Right lobe of liver (tissue), 6 donors: ENCODE measurements at regions not wholly inside any gene's neighbourhood (a gene's known extent, or its start where the extent isn't known, plus 50 kb on each side); places are given as distances from the start of the nearest gene placed in this dataset.

ENCODE experiments used
- ATAC-seq, 4 donors: fragments of 200-7000 bp; cut with Tn5 transposase; one replicate each; pipeline ENCODE4 v1.9.1; 2020; ENCODE audit warnings: mild to moderate bottlenecking in 4 of 4, moderate library complexity in 4 of 4
- DNase-seq, 3 donors: peaks; one replicate each; pipeline ENCODE4 v3.0.0-alpha.2; 2020
- H3K27ac ChIP-seq, 3 donors: fragments of 200-600 bp; one replicate each; pipeline ENCODE4 v1.8.0; 2022
- H3K27me3 ChIP-seq, 2 donors: fragments of 200-600 bp; one replicate each; pipeline ENCODE4 v1.8.0; 2022
- H3K36me3 ChIP-seq, 4 donors: fragments of 200-600 bp; sonication (generic) in 1 of 4; one replicate each; pipeline versions ENCODE4 v1.5.1 to v1.8.0; 2017 to 2022; ENCODE audit warnings: control low read depth in 1 of 4
- H3K4me1 ChIP-seq, 4 donors: fragments of 200-600 bp; sonication (generic) in 1 of 4; one replicate each; pipeline versions ENCODE4 v1.5.1 to v1.8.0; 2017 to 2022; ENCODE audit warnings: control low read depth in 1 of 4
- H3K4me3 ChIP-seq, 3 donors: fragments of 200-600 bp; one replicate each; pipeline ENCODE4 v1.8.0; 2022
- H3K9me3 ChIP-seq, 4 donors: fragments of 200-600 bp; sonication (generic) in 1 of 4; one replicate each; pipeline versions ENCODE4 v1.5.1 to v1.8.0; 2017 to 2022; ENCODE audit warnings: control low read depth in 1 of 4
- POLR2A ChIP-seq: fragments of 450-650 bp; IDR thresholded peaks from one replicate; pipeline ENCODE4 v1.6.1; 2017; ENCODE audit warnings: antibody characterized with exemption, mild to moderate bottlenecking
- WGBS: methylation state at CpG from one replicate; pipeline ENCODE4 v1.1.6; 2018; ENCODE audit warnings: low coverage, low lambda C conversion rate; ENCODE audit not compliant: insufficient coverage; ENCODE audit errors: missing lambda C conversion rate; 5-methylcytosine and 5-hydroxymethylcytosine counted together
- intact Hi-C, 2 donors: fragments of 100-400 bp; cut with DNase I; formaldehyde crosslinking; loops; one replicate each; pipeline versions ENCODE4 v1.11.2 to v1.14.1; 2022
- TF ChIP-seq, protein P1 (sequence below), 4 donors: fragments of 200-600 bp in 3 of 4; fragments of 450-650 bp in 1 of 4; IDR thresholded peaks; one replicate each; pipeline versions ENCODE4 v1.5.1 to v1.8.0; 2016 to 2022; ENCODE audit warnings: antibody characterized with exemption in 4 of 4, mild to moderate bottlenecking in 2 of 4
- donor health status: DM: no; HTN: yes; CAD: no.
- donor health status: DM: no; HTN: no; CAD: no.
- donor health status: DM: no; HTN: no; CAD: no.
- donor health status: DM: no; HTN: yes; CAD: no.
- donor health status: DM: no; HTN: yes; CAD: no.

DNA sequence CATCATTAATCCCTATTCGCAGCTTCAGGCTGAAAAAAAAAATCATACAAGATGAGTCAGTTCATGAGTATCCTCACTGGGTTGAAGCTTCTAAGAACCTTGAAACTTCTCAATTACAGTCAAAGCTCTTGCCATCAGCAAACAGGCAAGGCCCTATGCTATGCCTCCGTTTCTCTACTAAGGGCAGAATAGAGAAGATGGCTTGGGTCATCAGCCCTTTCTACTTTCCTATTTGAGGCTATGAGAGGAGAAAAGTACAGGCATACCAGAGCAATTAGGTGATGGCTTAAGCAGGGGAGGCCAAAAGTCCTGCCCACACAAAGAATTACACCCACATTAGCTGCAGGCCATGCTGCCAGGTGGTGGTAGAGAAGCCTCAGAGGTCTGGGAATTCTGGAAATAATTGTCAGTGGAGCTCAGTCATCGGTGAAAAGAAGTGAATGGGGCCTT, 89.0 kb downstream of the MRPL46 start:
- Histone ChIP-seq H3K27ac (no peak overlapping the region), H3K27me3 (no peaks in the 10 kb centered on the region), H3K4me3 (no peak overlapping the region), H3K36me3 (no peaks in the 10 kb centered on the region), H3K9me3 (no peaks in the 10 kb centered on the region), H3K4me1 (no peaks in the 10 kb centered on the region)
- ATAC-seq = no peak
- no peak for DNase-seq
- 48% methylated on average over 3 of the region's 3 CpGs for WGBS
- no peak for TF ChIP-seq POLR2A
- TF ChIP-seq, protein P1, sequence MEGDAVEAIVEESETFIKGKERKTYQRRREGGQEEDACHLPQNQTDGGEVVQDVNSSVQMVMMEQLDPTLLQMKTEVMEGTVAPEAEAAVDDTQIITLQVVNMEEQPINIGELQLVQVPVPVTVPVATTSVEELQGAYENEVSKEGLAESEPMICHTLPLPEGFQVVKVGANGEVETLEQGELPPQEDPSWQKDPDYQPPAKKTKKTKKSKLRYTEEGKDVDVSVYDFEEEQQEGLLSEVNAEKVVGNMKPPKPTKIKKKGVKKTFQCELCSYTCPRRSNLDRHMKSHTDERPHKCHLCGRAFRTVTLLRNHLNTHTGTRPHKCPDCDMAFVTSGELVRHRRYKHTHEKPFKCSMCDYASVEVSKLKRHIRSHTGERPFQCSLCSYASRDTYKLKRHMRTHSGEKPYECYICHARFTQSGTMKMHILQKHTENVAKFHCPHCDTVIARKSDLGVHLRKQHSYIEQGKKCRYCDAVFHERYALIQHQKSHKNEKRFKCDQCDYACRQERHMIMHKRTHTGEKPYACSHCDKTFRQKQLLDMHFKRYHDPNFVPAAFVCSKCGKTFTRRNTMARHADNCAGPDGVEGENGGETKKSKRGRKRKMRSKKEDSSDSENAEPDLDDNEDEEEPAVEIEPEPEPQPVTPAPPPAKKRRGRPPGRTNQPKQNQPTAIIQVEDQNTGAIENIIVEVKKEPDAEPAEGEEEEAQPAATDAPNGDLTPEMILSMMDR (IDR thresholded peaks at IDR 0.05) = no peak
- intact Hi-C loops = no loop called here

DNA sequence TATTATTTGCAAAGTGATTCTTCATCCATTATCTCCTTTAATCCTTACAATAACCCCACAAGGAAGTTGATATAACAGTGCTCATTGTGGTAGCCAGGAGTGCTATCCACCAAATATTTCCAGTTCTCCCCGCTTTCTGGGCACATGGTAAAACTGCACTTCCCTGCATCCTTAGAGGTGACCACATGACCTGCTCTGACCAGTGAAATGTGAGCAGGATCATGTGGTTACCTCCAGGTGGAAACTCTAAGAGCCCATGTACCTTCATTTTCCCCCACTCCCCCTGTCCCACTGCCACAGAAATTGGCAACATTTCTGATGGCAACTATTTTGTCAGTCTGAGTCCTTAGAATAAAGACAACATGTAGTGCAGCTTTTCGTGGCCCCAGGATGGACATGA, 89.7 kb downstream of the MRPL46 start:
- H3K9me3 ChIP-seq = no peaks in the 10 kb centered on the region
- no peak overlapping the region for H3K27ac ChIP-seq
- DNase-seq = no peak
- no peak for TF ChIP-seq POLR2A
- TF ChIP-seq, protein P1 (IDR thresholded peaks at IDR 0.05) = no peak
- intact Hi-C loops = no loop called here
- H3K4me3 ChIP-seq = no peak overlapping the region
- H3K4me1 ChIP-seq = no peaks in the 10 kb centered on the region
- no peaks in the 10 kb centered on the region for H3K27me3 ChIP-seq
- H3K36me3 ChIP-seq = no peaks in the 10 kb centered on the region
- WGBS = 73% methylated on average over 2 of the region's 2 CpGs
- no peak for ATAC-seq

DNA sequence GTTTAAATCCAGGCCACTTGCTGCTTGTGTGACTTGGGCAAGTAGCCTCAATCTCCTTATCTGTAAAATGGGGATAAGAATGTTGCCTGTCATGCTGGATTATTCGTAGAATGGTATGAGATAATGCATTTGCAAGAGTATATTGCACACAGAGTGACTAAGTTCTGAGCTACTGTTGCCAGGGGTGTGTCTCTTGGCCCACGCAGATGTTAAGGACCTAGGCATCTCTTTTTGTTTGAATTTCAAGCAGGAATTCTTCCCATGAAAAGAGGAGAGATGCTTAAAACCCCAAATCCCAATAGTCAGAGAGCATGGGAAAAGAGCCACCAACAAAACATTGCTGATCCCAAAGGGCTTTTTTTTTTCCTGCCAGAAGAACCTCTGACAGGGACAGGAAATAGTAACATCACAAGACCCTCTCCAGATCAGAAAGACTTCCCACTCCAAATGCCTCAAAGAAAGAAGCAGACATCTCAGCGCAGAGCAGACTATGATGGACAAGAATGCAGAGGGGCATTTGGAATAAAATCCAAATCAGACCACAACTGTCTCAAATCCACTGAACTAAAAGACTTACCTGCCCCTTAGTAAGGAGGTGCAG, 90.5 kb downstream of the MRPL46 start:
- ATAC-seq (no peak), DNase-seq (no peak)
- no peaks in the 10 kb centered on the region for H3K9me3 ChIP-seq
- H3K4me1 ChIP-seq = no peaks in the 10 kb centered on the region
- H3K4me3 ChIP-seq = no peak overlapping the region
- intact Hi-C loops = no loop called here
- no peaks in the 10 kb centered on the region for H3K27me3 ChIP-seq
- 41% methylated on average over 3 of the region's 3 CpGs for WGBS
- H3K27ac ChIP-seq = no peak overlapping the region
- TF ChIP-seq POLR2A = no peak
- TF ChIP-seq, protein P1 (IDR thresholded peaks at IDR 0.05) = no peak
- H3K36me3 ChIP-seq = no peaks in the 10 kb centered on the region

- Histone ChIP-seq H3K9me3 (no peaks in the 10 kb centered on the region), H3K4me1 (no peaks in the 10 kb centered on the region), H3K27ac (no peak overlapping the region), H3K27me3 (no peaks in the 10 kb centered on the region), H3K36me3 (no peaks in the 10 kb centered on the region), H3K4me3 (no peak overlapping the region)
- WGBS = 21% methylated on average over 8 of the region's 9 CpGs
- no peak for DNase-seq
- intact Hi-C loops = no loop called here
- TF ChIP-seq, protein P1 (IDR thresholded peaks at IDR 0.05) = no peak
- TF ChIP-seq POLR2A = no peak
- no peak for ATAC-seq
Observed at GRCh38 chr15:88375234-88375927, 91.8 kb downstream of the MRPL46 start.
